H1 (cell line): ENCODE measurements at regions not wholly inside any gene's neighbourhood (a gene's known extent, or its start where the extent isn't known, plus 50 kb on each side); places are given as distances from the start of the nearest gene placed in this dataset.

Source experiments
- CTCF ChIA-PET: fragments of 300-600 bp; sonication (Branson Sonifier 250); formaldehyde crosslinking; loops from one replicate; lab custom pipeline; 2021; ENCODE audit not compliant: partially characterized antibody; lab: Charles Lee
- POLR2A ChIA-PET: fragments of 300-600 bp; sonication (Branson Sonifier 250); formaldehyde crosslinking; loops from one replicate; lab custom pipeline; 2021; ENCODE audit warnings: inconsistent platforms; ENCODE audit not compliant: partially characterized antibody; lab: Charles Lee
- DNase-seq, 2 experiments: peaks; one replicate each; pipeline versions ENCODE4 v3.0.0 to v3.0.0-alpha.2; 2010 to 2022; ENCODE audit warnings: low spot score in 2 of 2, low read depth in 1 of 2, mixed read lengths in 1 of 2
- FAIRE-seq: peaks from 2 replicates; lab custom pipeline; 2011; peaks lifted over from hg19 to GRCh38; lab: Jason Lieb, UNC
- H2AFZ ChIP-seq: 2 replicates; pipeline ENCODE4 v1.8.1; 2012; ENCODE audit warnings: low read length, inconsistent platforms
- H2AK5ac ChIP-seq: 2 replicates; pipeline ENCODE4 v1.6.1; 2013; ENCODE audit warnings: low read depth, low read length
- H2BK120ac ChIP-seq: replicated peaks from 2 replicates; pipeline ENCODE3; 2013; ENCODE audit warnings: low read depth, low read length, inconsistent platforms
- H2BK12ac ChIP-seq: 2 replicates; pipeline ENCODE4 v1.6.1; 2013; ENCODE audit warnings: low read depth, low read length
- H2BK15ac ChIP-seq: 2 replicates; pipeline ENCODE4 v1.6.1; 2013; ENCODE audit warnings: low read length
- H2BK20ac ChIP-seq: 2 replicates; pipeline ENCODE4 v1.6.1; 2013; ENCODE audit warnings: low read length
- H2BK5ac ChIP-seq: 2 replicates; pipeline ENCODE4 v1.6.1; 2013; ENCODE audit warnings: low read depth, low read length
- H3K14ac ChIP-seq: 2 replicates; pipeline ENCODE4 v1.6.1; 2013; ENCODE audit warnings: inconsistent platforms; ENCODE audit not compliant: insufficient read length
- H3K18ac ChIP-seq: 2 replicates; pipeline ENCODE4 v1.6.1; 2013; ENCODE audit warnings: low read length; ENCODE audit errors: extremely low read depth
- H3K23ac ChIP-seq: 2 replicates; pipeline ENCODE4 v1.6.1; 2013; ENCODE audit warnings: inconsistent platforms; ENCODE audit not compliant: insufficient read length
- H3K23me2 ChIP-seq: 2 replicates; pipeline ENCODE4 v1.6.1; 2013; ENCODE audit warnings: low read depth, low read length
- H3K27ac ChIP-seq: 2 replicates; pipeline ENCODE4 v1.6.1; 2011; ENCODE audit warnings: low read depth, low read length, inconsistent platforms
- H3K27me3 ChIP-seq, 4 experiments: replicated peaks in 1 of 4; 1 replicate in 1 of 4; 2 replicates in 3 of 4; pipeline versions ENCODE4 v1.6.1 to v1.8.1; 2011 to 2013; ENCODE audit warnings: low read length in 3 of 4, mild to moderate bottlenecking in 3 of 4, inconsistent platforms in 2 of 4, mixed read lengths in 2 of 4, moderate library complexity in 1 of 4; ENCODE audit not compliant: control insufficient read depth in 3 of 4, insufficient read depth in 3 of 4; ENCODE audit errors: extremely low read depth in 1 of 4
- H3K36me3 ChIP-seq, 4 experiments: 2 replicates each; pipeline versions ENCODE4 v1.6.1 to v1.8.1; 2011 to 2013; ENCODE audit warnings: mild to moderate bottlenecking in 4 of 4, low read length in 3 of 4, moderate library complexity in 2 of 4, control low read depth in 1 of 4, inconsistent platforms in 1 of 4; ENCODE audit not compliant: insufficient read depth in 4 of 4, control insufficient read depth in 2 of 4
- H3K4ac ChIP-seq: replicated peaks from 2 replicates; pipeline ENCODE3; 2013; ENCODE audit warnings: low read length, low read depth, mixed read lengths, inconsistent platforms; ENCODE audit not compliant: insufficient read length
- H3K4me1 ChIP-seq, 4 experiments: replicated peaks in 1 of 4; 1 replicate in 1 of 4; 2 replicates in 3 of 4; pipeline versions ENCODE4 v1.6.1 to v1.8.1; 2011 to 2013; ENCODE audit warnings: low read length in 3 of 4, inconsistent platforms in 2 of 4, mixed read lengths in 1 of 4; ENCODE audit not compliant: insufficient read depth in 4 of 4, control insufficient read depth in 3 of 4
- H3K4me2 ChIP-seq, 2 experiments: 2 replicates each; pipeline versions ENCODE4 v1.6.1 to v1.8.1; 2011 to 2013; ENCODE audit warnings: low read depth in 2 of 2, low read length in 2 of 2, control low read depth in 1 of 2, inconsistent platforms in 1 of 2, mild to moderate bottlenecking in 1 of 2; ENCODE audit not compliant: insufficient read depth in 1 of 2
- H3K4me3 ChIP-seq, 4 experiments: fragments of 200-600, 300-600 bp in 1 of 4; sonication (generic), shearing (Covaris generic), sonication (Bioruptor Twin) in 1 of 4; 2 replicates each; pipeline versions ENCODE4 v1.5.1 to v1.8.1; 2011 to 2016; ENCODE audit warnings: low read length in 4 of 4, low read depth in 3 of 4, control low read depth in 2 of 4, inconsistent platforms in 2 of 4, mild to moderate bottlenecking in 2 of 4, mixed read lengths in 1 of 4, moderate library complexity in 1 of 4; ENCODE audit not compliant: insufficient read depth in 2 of 4; ENCODE audit errors: extremely low read depth in 1 of 4
- H3K56ac ChIP-seq: replicated peaks from 2 replicates; pipeline ENCODE3; 2013; ENCODE audit warnings: low read depth, mild to moderate bottlenecking, mixed read lengths, low read length, inconsistent platforms; ENCODE audit not compliant: insufficient read length
- H3K79me1 ChIP-seq: 2 replicates; pipeline ENCODE4 v1.6.1; 2013; ENCODE audit warnings: low read depth, low read length, control low read depth
- H3K79me2 ChIP-seq, 2 experiments: 2 replicates each; pipeline versions ENCODE4 v1.6.1 to v1.8.1; 2012 to 2013; ENCODE audit warnings: low read length in 2 of 2, mild to moderate bottlenecking in 2 of 2, inconsistent platforms in 1 of 2; ENCODE audit not compliant: insufficient read depth in 2 of 2, control insufficient read depth in 1 of 2
- H3K9ac ChIP-seq, 4 experiments: replicated peaks in 1 of 4; 1 replicate in 1 of 4; 2 replicates in 3 of 4; pipeline versions ENCODE4 v1.6.1 to v1.8.1; 2011 to 2013; ENCODE audit warnings: low read depth in 3 of 4, low read length in 3 of 4, control low read depth in 2 of 4, mild to moderate bottlenecking in 2 of 4, moderate library complexity in 2 of 4, inconsistent platforms in 1 of 4; ENCODE audit errors: extremely low read depth in 1 of 4
- H3K9me3 ChIP-seq, 2 experiments: 2 replicates each; pipeline versions ENCODE4 v1.6.1 to v1.8.1; 2012 to 2013; ENCODE audit warnings: mild to moderate bottlenecking in 2 of 2, moderate library complexity in 2 of 2, control low read depth in 1 of 2, inconsistent platforms in 1 of 2, low read depth in 1 of 2, low read length in 1 of 2, mixed read lengths in 1 of 2; ENCODE audit not compliant: insufficient read depth in 2 of 2
- H4K20me1 ChIP-seq, 2 experiments: replicated peaks in 1 of 2; 2 replicates each; pipeline versions ENCODE3 to v1.8.1; 2011 to 2013; ENCODE audit warnings: inconsistent platforms in 2 of 2, low read length in 2 of 2, mild to moderate bottlenecking in 1 of 2; ENCODE audit not compliant: insufficient read depth in 2 of 2, control insufficient read depth in 1 of 2
- H4K5ac ChIP-seq: 2 replicates; pipeline ENCODE4 v1.6.1; 2013; ENCODE audit warnings: low read length, low read depth, mixed read lengths, inconsistent platforms; ENCODE audit not compliant: insufficient read length
- H4K8ac ChIP-seq: 2 replicates; pipeline ENCODE4 v1.8.0; 2013; ENCODE audit warnings: mild to moderate bottlenecking, moderate library complexity, low read length, inconsistent platforms; ENCODE audit not compliant: insufficient read depth; ENCODE audit errors: extremely low read depth
- H4K91ac ChIP-seq: replicated peaks from 2 replicates; pipeline ENCODE3; 2013; ENCODE audit warnings: low read length, mixed read lengths, inconsistent platforms; ENCODE audit not compliant: insufficient read length
- CBX5 ChIP-seq: fragments of 300-800, 300-1000 bp; sonication (generic); IDR thresholded peaks from 2 replicates; pipeline ENCODE4 v1.7.1; 2016; ENCODE audit warnings: antibody characterized with exemption, low read length, low read depth
- CTCF ChIP-seq, 3 experiments: IDR thresholded peaks; 1 replicate in 2 of 3; 2 replicates in 1 of 3; pipeline versions ENCODE4 v1.5.1 to v1.6.1; 2011; ENCODE audit warnings: low read length in 3 of 3, mild to moderate bottlenecking in 3 of 3, inconsistent platforms in 2 of 3, low read depth in 1 of 3, moderate library complexity in 1 of 3; ENCODE audit not compliant: insufficient read depth in 1 of 3; ENCODE audit errors: control extremely low read depth in 1 of 3
- KDM1A ChIP-seq: fragments of 200-600, 300-600 bp; sonication (generic); IDR thresholded peaks from 2 replicates; pipeline ENCODE4 v1.7.1; 2016; ENCODE audit warnings: mild to moderate bottlenecking, low read length, borderline replicate concordance
- NANOG ChIP-seq: IDR thresholded peaks from 2 replicates; pipeline ENCODE4 v1.6.1; 2011; ENCODE audit warnings: low read length, low read depth, mild to moderate bottlenecking, inconsistent platforms; ENCODE audit not compliant: insufficient read depth, poor library complexity, severe bottlenecking
- NRF1 ChIP-seq: IDR thresholded peaks from 2 replicates; pipeline ENCODE4 v1.6.1; 2011; ENCODE audit warnings: mild to moderate bottlenecking, low read depth, low read length, improper control_type of control experiment
- PHF8 ChIP-seq: fragments of 200-600 bp; sonication (generic); conservative IDR thresholded peaks from 2 replicates; pipeline ENCODE4 v1.7.1; 2012; ENCODE audit warnings: low read depth, mild to moderate bottlenecking, inconsistent platforms, low read length, moderate library complexity
- RAD21 ChIP-seq, 2 experiments: IDR thresholded peaks in 1 of 2; conservative IDR thresholded peaks in 1 of 2; 2 replicates each; pipeline ENCODE4 v1.6.1; 2011; ENCODE audit warnings: low read depth in 2 of 2, low read length in 2 of 2, improper control_type of control experiment in 1 of 2, inconsistent platforms in 1 of 2, mild to moderate bottlenecking in 1 of 2, moderate library complexity in 1 of 2
- RBBP5 ChIP-seq: IDR thresholded peaks from 2 replicates; pipeline ENCODE4 v1.7.1; 2012; ENCODE audit warnings: low read depth, mild to moderate bottlenecking, inconsistent platforms, low read length, moderate library complexity, borderline replicate concordance
- SIX5 ChIP-seq: IDR thresholded peaks from 2 replicates; pipeline ENCODE4 v1.6.1; 2011; ENCODE audit warnings: mild to moderate bottlenecking, low read depth, low read length
- SRF ChIP-seq: IDR thresholded peaks from 2 replicates; pipeline ENCODE4 v1.6.1; 2011; ENCODE audit warnings: mild to moderate bottlenecking, low read depth, low read length, moderate library complexity
- WGBS, 2 experiments: shearing (Covaris generic) in 1 of 2; methylation state at CpG; one replicate each; pipeline versions ENCODE4 v1.1.6 to v1.1.7; 2013 to 2015; ENCODE audit warnings: low lambda C conversion rate in 2 of 2, mixed read lengths in 2 of 2, inconsistent platforms in 1 of 2, low coverage in 1 of 2, missing lambda C conversion rate in 1 of 2; ENCODE audit not compliant: insufficient replicate concordance in 2 of 2, insufficient coverage in 1 of 2, insufficient read length in 1 of 2; ENCODE audit errors: extremely low coverage in 1 of 2, missing lambda C conversion rate in 1 of 2; 5-methylcytosine and 5-hydroxymethylcytosine counted together
- TF ChIP-seq, protein P1 (sequence below): IDR thresholded peaks from 2 replicates; pipeline ENCODE4 v1.6.1; 2011; ENCODE audit warnings: low read depth, mild to moderate bottlenecking, low read length; ENCODE audit not compliant: insufficient read depth

- H3K18ac ChIP-seq: no peak overlapping the region
- no peaks in the 10 kb centered on the region; the same call in 1 of the 2 replicates for H3K23me2 ChIP-seq
- H2BK15ac ChIP-seq: no peak overlapping the region
- no peak overlapping the region for H2BK5ac ChIP-seq
- H2BK12ac ChIP-seq: no peak overlapping the region
- CTCF ChIA-PET: no interaction called here
- H2AFZ ChIP-seq: no peak overlapping the region
- H4K91ac ChIP-seq: no peak overlapping the region
- H3K27me3 ChIP-seq: no peaks in the 10 kb centered on the region
- H3K79me1 ChIP-seq: no peaks in the 10 kb centered on the region
- H3K23ac ChIP-seq: no peak overlapping the region
- H3K4me2 ChIP-seq: no peak overlapping the region
- no peak overlapping the region for H3K4me3 ChIP-seq
- no peak overlapping the region for H2AK5ac ChIP-seq
- DNase-seq: no peak
- no peak overlapping the region for H3K4ac ChIP-seq
- H3K56ac ChIP-seq: no peak overlapping the region
- POLR2A ChIA-PET: no interaction called here
- no peaks in the 10 kb centered on the region for H3K79me2 ChIP-seq
- no peaks in the 10 kb centered on the region for H3K9me3 ChIP-seq
- H3K36me3 ChIP-seq: no peaks in the 10 kb centered on the region
- H2BK120ac ChIP-seq: no peak overlapping the region
- FAIRE-seq: no peak
- H2BK20ac ChIP-seq: no peak overlapping the region
- no peak overlapping the region for H4K5ac ChIP-seq
- no peaks in the 10 kb centered on the region for H4K20me1 ChIP-seq
- H3K9ac ChIP-seq: no peak overlapping the region
- no peak overlapping the region for H3K14ac ChIP-seq
- H3K4me1 ChIP-seq: peaks cover 0 to 5% (median 4%) of the 10 kb centered on the region in 4 experiments; a peak in 4 of 7 replicates
- no peak overlapping the region for H4K8ac ChIP-seq
- H3K27ac ChIP-seq: no peak overlapping the region
- 87% methylated on average over 3 of the region's 3 CpGs; no CpG with 5 or more reads in 1 of the 2 experiments for WGBS, 2 experiments
- TF ChIP-seq SRF: no peak
- no peak for TF ChIP-seq RBBP5
- TF ChIP-seq SIX5: no peak
- TF ChIP-seq NANOG: no peak
- TF ChIP-seq, protein P1, sequence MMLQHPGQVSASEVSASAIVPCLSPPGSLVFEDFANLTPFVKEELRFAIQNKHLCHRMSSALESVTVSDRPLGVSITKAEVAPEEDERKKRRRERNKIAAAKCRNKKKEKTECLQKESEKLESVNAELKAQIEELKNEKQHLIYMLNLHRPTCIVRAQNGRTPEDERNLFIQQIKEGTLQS: no peak
- TF ChIP-seq RAD21 (IDR thresholded peaks at IDR 0.05 in 1 of 2, conservative IDR thresholded peaks at IDR 0.05 in 1 of 2; ENCODE audit: low read depth in 2 of 2, low read length in 2 of 2): no peak
- TF ChIP-seq CTCF (IDR thresholded peaks at IDR 0.05; ENCODE audit: control extremely low read depth in 1 of 3, insufficient read depth in 1 of 3, low read depth in 1 of 3, low read length in 3 of 3): no peak
- TF ChIP-seq PHF8: no peak
- no peak for TF ChIP-seq KDM1A
- TF ChIP-seq CBX5: no peak
- TF ChIP-seq NRF1: no peak
Measured at GRCh38 chr3:192042116-192042515, 581.2 kb downstream of the PYDC2 start.
